SH-SY5Y (cell line): ENCODE measurements at regions not wholly inside any gene's neighbourhood (a gene's known extent, or its start where the extent isn't known, plus 50 kb on each side); places are given as distances from the start of the nearest gene placed in this dataset.

Experiments
- GATA2 ChIP-seq: IDR thresholded peaks from 2 replicates; pipeline ENCODE4 v1.6.1; 2011; ENCODE audit warnings: mild to moderate bottlenecking, low read depth, low read length
- GATA3 ChIP-seq: IDR thresholded peaks from 2 replicates; pipeline ENCODE4 v1.6.1; 2011; ENCODE audit warnings: low read depth, mild to moderate bottlenecking, low read length, moderate library complexity

- TF ChIP-seq GATA2, result no peak
- TF ChIP-seq GATA3, result no peak
Measured at GRCh38 chr4:143023239-143023918, 161.3 kb upstream of the USP38 start.
